Cardiac muscle cell (in vitro differentiated cells and primary cell): ENCODE measurements at regions not wholly inside any gene's neighbourhood (a gene's known extent, or its start where the extent isn't known, plus 50 kb on each side); places are given as distances from the start of the nearest gene placed in this dataset.

Experiments
- DNase-seq, 2 donors: peaks; one replicate each; pipeline versions ENCODE4 v3.0.0 to v3.0.0-alpha.2; 2010 to 2017; ENCODE audit warnings: low read depth in 1 of 2, low spot score in 1 of 2
- H3K27ac ChIP-seq: fragments of 200-600 bp; sonication (generic); 2 replicates; pipeline ENCODE4 v1.5.1; 2016
- H3K27me3 ChIP-seq: fragments of 200-600 bp; sonication (generic); 2 replicates; pipeline ENCODE4 v1.6.0; 2016; ENCODE audit warnings: control low read depth
- H3K36me3 ChIP-seq: fragments of 200-600 bp; sonication (generic); 2 replicates; pipeline ENCODE4 v1.5.1; 2016; ENCODE audit warnings: control low read depth
- H3K4me1 ChIP-seq: fragments of 200-600 bp; sonication (generic); 2 replicates; pipeline ENCODE4 v1.8.1; 2017; ENCODE audit warnings: low read depth, mild to moderate bottlenecking, mixed run types
- H3K4me3 ChIP-seq: fragments of 200-600 bp; sonication (generic); 2 replicates; pipeline ENCODE4 v1.5.1; 2016; ENCODE audit warnings: mild to moderate bottlenecking
- H3K9me3 ChIP-seq: fragments of 200-600 bp; sonication (generic); 2 replicates; pipeline ENCODE4 v1.5.1; 2017; ENCODE audit warnings: low read depth, mild to moderate bottlenecking, control low read depth
- CTCF ChIP-seq: IDR thresholded peaks from 2 replicates; pipeline ENCODE4 v1.5.1; 2012; ENCODE audit warnings: low read depth, mild to moderate bottlenecking, low read length

DNA sequence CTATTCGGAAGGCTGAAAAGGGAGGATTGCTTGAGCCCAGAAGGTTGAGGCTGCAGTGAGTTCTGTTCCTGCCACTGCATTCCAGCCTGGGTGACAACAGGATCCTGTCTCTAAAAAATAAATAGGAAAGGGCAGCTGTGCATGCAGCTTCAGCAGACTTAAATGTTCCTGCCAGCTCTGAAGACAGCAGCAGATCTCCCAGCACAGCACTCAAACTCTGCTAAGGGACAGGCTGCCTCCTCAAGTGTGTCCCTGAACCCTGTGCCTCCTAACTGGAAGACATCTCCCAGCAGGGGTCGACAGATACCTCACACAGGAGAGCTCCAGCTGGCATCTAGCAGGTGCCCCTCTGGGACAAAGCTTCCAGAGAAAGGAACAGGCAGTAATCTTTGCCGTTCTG, 117.9 kb downstream of the CXCL12 start:
- Histone ChIP-seq H3K36me3 (no peaks in the 10 kb centered on the region), H3K27ac (no peak overlapping the region), H3K27me3 (no peaks in the 10 kb centered on the region), H3K4me3 (no peak overlapping the region), H3K9me3 (no peaks in the 10 kb centered on the region), H3K4me1 (peaks cover 2% of the 10 kb centered on the region)
- DNase-seq: no peak
- no peak for TF ChIP-seq CTCF

GRCh38 chr10:44264244-44264643, 120.7 kb downstream of the CXCL12 start:
- Histone ChIP-seq H3K4me1 (peaks cover 13% of the 10 kb centered on the region), H3K36me3 (no peaks in the 10 kb centered on the region), H3K27ac (no peak overlapping the region), H3K4me3 (no peak overlapping the region), H3K27me3 (no peaks in the 10 kb centered on the region), H3K9me3 (no peaks in the 10 kb centered on the region)
- no peak for TF ChIP-seq CTCF
- no peak for DNase-seq

- Histone ChIP-seq H3K27me3 (no peaks in the 10 kb centered on the region), H3K27ac (no peak overlapping the region), H3K9me3 (no peaks in the 10 kb centered on the region), H3K36me3 (no peaks in the 10 kb centered on the region), H3K4me3 (no peak overlapping the region), H3K4me1 (peaks cover 13% of the 10 kb centered on the region)
- no peak for TF ChIP-seq CTCF
- DNase-seq: no peak
Measured at GRCh38 chr10:44263771-44264170, 121.1 kb downstream of the CXCL12 start.

GRCh38 chr10:44262551-44263251, 122.2 kb downstream of the CXCL12 start:
- H3K9me3 ChIP-seq: no peaks in the 10 kb centered on the region
- no peak overlapping the region for H3K4me3 ChIP-seq
- no peak for TF ChIP-seq CTCF
- no peak overlapping the region for H3K27ac ChIP-seq
- H3K4me1 ChIP-seq: peaks cover 13% of the 10 kb centered on the region
- H3K27me3 ChIP-seq: no peaks in the 10 kb centered on the region
- no peaks in the 10 kb centered on the region for H3K36me3 ChIP-seq
- DNase-seq: no peak

GRCh38 chr10:44261710-44262455, 123.0 kb downstream of the CXCL12 start:
- H3K27ac ChIP-seq: peak overlapping the region; percentile 72
- H3K27me3 ChIP-seq: no peaks in the 10 kb centered on the region
- no peaks in the 10 kb centered on the region for H3K9me3 ChIP-seq
- no peak overlapping the region for H3K4me3 ChIP-seq
- H3K36me3 ChIP-seq: no peaks in the 10 kb centered on the region
- peak; percentile 23 to 79 for DNase-seq
- TF ChIP-seq CTCF: no peak
- H3K4me1 ChIP-seq: peaks cover 13% of the 10 kb centered on the region
